ENCODE measurements at regions not wholly inside any gene's neighbourhood (a gene's known extent, or its start where the extent isn't known, plus 50 kb on each side); places are given as distances from the start of the nearest gene placed in this dataset.
"Not testable (repeated sequence)": the region's sequence is repeated elsewhere in the genome, so short reads cannot be mapped to it uniquely, and the experiment has no call there.

DNA sequence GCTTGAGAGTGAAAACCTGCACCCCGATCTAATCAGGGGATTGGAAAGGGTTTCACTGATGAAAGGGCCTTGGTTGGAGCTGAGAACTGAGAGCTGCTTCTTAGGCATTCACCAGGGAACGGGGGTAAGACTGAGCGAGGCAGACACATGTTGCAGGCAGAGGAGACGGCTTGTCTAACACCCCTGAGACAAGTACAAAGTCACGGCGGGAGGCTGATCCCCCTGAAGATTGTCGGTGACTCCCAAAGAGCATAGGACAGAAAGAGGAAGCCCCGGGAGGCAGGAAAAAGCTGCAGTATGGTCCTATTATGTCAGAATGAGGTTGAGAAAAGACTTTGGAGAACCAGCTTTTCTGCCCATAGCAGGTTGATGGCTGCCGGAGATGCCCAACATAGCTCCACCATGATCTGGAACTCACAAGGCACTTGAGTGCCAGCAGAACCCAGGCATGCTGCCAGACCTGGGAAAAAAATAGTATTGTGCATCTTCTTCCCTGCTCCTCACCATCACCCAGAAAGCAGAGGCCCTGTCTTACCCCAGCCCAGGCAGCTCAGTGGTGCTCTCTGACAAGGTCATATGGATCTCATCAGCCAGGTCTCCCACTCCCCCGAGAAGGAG, 463.9 kb upstream of the PROX1 start:
- no peak for DNase-seq (ENCODE audit: insufficient read length, low spot score)
- no peak for FAIRE-seq

GRCh38 chr1:213526306-213526705, 461.5 kb upstream of the PROX1 start:
- FAIRE-seq (no peak), DNase-seq (ENCODE audit: insufficient read length, low spot score) (no peak)

DNA sequence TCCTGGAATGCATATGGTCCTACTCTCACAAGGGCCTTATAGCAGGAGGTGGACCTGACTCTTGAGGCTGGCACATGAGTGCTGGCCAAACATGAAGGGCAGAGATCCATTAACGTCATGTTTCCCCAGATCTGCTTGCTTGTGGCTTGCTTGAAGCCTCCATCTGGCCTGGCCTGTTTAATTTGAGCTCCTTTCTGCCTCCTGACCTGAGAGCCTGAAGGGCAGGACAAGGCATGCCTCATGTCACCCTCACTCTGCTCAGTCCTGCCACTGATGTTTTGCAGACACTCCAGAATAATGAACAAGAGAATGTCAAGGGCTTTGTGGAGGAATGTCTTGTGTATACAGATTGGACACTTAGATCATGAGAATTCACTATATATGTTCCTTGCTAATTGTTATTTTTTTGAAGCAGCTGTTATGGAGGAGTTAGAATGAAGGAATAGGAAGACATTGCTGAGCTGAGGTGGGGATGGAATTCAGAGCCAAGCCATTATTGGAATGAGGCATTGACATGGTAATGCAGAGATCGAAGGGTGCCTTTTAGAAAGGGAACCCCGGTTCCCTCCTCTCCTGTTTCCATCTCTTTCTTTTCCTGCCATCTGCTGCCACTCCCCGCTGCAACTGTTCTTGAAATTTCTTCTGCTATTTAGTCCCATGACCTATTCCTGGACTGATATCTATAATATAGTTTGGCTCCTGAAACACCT, 457.0 kb upstream of the PROX1 start:
- DNase-seq (ENCODE audit: insufficient read length, low spot score): no peak
- no peak for FAIRE-seq

- DNase-seq (ENCODE audit: insufficient read length, low spot score) (no peak), FAIRE-seq (no peak)
Measured at GRCh38 chr1:213531369-213532310, 456.1 kb upstream of the PROX1 start.

DNA sequence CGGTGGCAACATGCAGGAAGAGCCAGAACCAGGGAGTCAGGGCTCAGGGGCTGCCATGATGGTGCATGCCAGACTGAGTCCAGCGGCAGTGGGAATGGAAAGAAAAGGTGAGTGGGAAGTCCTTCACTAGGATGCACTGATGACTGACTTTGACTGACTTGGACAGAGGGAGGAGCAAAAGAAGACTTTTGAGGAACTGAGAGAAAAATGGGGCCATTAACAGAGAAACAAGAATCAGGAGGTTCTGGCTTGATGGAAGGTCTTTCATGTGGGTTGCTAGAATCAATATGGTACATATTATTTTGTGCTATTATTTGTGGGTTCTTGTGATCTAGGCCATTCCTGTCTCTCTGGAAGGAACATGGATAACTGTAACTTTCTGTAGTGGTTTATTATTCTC, 454.6 kb upstream of the PROX1 start:
- DNase-seq (ENCODE audit: insufficient read length, low spot score) (no peak), FAIRE-seq (no peak)

DNA sequence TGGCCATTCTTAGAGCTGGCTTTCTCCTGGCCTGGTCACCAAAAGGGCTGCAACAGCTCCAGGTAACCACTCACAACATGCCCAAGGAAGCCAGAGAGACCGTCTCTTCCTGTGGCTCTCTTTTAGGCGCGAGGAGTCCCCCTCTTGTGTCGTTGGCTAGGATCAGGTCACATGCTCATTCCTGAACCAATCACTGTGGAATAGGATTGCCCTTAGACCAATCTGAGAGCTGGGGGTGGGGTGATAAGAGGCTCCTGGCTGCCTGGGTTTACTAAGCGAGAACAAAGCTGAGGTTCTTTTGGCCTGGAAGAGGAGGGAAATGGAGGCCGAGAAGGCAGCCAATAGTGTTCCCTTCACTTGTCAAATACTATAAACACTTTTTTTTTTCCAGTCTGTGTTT, 452.1 kb upstream of the PROX1 start:
- FAIRE-seq: no peak
- DNase-seq (ENCODE audit: insufficient read length, low spot score): no peak

DNA sequence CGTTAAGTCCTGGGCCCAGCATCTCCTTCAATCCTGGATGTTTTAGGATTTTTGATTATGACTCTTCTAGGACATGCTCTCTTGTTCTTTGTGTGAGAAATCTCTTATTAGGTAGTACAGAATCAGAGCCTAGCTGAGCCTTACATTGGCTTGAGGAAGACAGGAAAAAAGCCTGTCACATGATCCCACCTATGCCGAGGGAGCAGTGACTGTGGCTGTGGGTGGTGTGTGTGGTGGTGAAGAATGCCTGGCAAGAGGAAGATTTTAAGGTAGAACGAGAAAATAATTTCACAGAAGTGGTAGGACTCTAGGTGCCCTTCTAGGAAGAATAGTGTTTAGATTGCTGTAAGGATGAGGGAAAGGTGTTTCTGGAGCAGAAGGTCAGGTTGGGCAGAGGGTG, 449.5 kb upstream of the PROX1 start:
- FAIRE-seq (no peak), DNase-seq (ENCODE audit: insufficient read length, low spot score) (no peak)

- no peak for DNase-seq (ENCODE audit: insufficient read length, low spot score)
Measured at GRCh38 chr1:213539464-213539863, 448.3 kb upstream of the PROX1 start.

DNA sequence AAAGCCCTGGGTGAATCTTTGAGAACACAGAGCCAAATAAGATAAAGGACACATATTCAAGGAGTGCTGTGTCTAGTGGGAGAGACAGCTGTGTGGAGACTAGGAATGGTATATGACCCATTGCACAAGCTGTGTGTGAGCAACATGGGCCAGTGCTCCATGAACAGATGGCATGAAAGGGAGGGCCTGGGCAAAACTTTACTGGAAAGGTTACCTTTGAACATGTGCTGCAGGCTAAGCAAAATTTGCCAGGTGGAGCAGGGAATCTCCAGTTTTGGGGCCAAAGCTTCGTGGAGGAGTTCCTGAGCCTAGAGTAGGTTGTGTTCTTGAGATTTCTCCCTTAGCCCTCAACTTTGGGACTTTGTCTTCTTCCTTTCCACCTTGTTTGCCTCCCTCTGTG, 446.1 kb upstream of the PROX1 start:
- no peak for FAIRE-seq
- DNase-seq (ENCODE audit: insufficient read length, low spot score): no peak

More at GRCh38 chr1:213539464-213539863, 448.3 kb upstream of the PROX1 start:
- FAIRE-seq: no peak

- DNase-seq (ENCODE audit: insufficient read length, low spot score); FAIRE-seq: not testable (repeated sequence)
Measured at GRCh38 chr1:213545181-213545580, 442.6 kb upstream of the PROX1 start.

DNA sequence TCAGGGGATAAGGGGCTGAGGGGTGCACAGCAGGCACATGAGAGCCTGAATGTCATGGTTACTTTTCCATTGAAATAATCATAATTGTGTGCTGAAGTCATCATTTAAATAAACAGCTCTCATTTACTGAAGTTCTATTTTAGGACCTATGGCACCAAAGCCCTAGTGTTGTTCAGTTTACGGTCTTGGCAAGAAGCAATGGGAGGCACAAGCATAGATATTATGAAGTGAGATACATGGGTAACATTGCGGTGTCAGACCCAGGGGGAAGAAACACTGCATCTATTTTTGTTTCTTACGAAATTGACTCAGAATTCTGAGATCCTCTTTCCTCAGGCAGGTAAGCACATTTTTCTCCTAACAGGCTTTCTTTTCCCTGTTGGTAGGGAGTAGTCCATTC, 437.8 kb upstream of the PROX1 start:
- FAIRE-seq: no peak
- DNase-seq (ENCODE audit: insufficient read length, low spot score): no peak

DNA sequence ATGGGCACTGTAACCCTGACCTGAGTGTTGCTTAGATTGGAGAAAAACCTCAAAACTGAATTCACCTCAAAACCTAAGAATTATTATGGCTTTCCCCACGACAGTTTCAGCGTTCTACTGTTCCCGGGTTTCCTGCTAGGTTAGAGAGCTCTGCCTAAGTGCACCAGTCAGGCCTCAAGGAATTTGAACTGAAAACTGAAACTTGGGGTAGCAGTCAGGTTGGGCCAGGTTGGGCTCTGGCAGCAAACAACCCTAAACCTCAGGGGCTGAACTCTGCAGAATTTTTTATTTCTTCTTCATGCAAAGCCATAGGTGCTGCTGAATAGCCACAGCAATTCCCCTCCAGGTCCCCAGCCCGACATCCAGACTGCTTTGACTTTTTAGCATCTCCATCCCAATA, 437.0 kb upstream of the PROX1 start:
- no peak for FAIRE-seq

GRCh38 chr1:213552045-213552444, 435.7 kb upstream of the PROX1 start:
- no peak for FAIRE-seq

More for the DNA sequence above, 437.0 kb upstream of the PROX1 start:
- no peak for DNase-seq (ENCODE audit: insufficient read length, low spot score)

GRCh38 chr1:213560226-213560625, 427.5 kb upstream of the PROX1 start:
- DNase-seq (ENCODE audit: insufficient read length, low spot score) (no peak), FAIRE-seq (no peak)

More at GRCh38 chr1:213552045-213552444, 435.7 kb upstream of the PROX1 start:
- DNase-seq (ENCODE audit: insufficient read length, low spot score): no peak

DNA sequence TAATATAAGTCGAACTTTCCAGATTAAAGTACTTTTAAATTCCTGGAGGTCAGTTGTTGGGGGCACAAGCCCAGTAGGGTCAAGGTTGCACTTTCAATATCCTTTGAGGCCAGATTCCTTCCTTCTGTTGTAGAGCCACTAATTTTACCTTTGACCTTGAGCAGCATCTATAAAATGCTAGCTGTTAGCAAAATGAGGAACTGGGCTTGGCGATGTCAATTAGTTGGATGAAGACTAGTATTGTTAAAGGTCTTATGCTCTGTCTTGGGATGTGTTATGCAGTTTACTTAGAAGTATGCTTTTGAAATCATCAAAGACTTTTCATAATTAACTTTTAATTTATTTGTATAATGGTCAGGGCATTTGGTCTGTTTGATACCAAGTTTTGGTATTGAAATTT, 425.9 kb upstream of the PROX1 start:
- FAIRE-seq (no peak), DNase-seq (ENCODE audit: insufficient read length, low spot score) (no peak)

DNA sequence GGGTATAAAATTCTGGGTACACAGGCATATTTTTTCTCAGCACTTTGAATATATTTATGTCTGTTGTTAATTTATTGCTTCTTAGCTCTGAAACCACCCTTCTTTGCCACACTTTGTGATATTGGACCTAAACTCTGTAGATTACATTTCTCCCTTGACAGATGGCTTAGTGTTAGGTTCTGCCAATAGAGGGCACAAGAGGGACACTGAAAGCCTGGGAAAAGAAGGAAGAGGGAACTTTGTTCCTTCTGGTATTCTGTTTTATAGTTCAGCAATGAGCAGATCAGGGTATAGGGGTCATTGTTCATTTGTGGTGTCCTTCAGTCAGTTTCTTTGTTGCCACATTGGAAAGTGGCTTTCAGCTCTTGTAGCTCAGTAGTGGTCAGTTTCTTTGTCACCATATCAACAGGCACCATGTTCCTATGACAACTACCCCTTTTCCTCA, 423.5 kb upstream of the PROX1 start:
- DNase-seq (ENCODE audit: insufficient read length, low spot score) (no peak), FAIRE-seq (no peak)

DNA sequence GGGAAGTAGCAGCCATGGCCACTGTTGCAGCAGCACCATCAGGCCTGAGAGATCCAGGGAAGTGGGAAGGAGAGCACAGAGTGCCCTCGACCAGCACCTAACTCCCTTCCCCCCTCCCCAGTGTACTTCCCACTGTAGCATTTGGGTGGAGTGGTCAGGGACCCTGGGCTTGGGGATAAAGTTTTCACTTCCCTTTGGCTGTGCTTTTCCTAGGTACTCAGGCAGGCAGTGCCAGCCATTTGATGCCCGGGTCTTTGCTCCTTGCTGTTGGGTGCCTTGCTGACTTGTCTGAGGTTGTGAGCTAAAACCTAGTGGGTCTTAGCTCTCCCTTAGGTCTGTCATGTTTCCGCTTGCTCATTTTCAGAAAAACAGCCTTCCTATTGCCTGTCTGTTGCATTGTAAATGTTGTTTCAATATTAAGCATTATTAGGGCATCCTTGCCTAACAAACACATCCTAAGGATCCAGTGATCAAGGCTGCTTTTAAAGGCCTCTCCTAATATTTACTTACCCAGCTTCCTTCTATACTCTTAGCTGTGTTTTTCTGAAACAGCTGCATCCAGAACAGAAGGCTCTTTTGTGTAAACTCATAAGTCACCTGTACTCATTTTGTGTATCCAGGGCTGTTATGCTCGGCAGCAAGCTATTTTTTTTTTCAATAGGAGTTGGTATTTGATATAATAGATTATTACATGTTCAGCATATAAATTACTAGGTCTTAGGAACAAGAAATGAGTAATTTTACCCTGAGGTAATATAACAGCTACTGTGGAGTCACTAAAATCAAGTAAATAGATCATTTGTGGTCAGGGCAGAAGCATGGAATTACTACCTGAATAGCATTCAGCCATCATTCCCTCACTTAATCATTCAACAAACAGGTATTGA, 418.6 kb upstream of the PROX1 start:
- no peak for FAIRE-seq
- no peak for DNase-seq (ENCODE audit: insufficient read length, low spot score)

- FAIRE-seq: no peak
Measured at GRCh38 chr1:213569816-213570150, 418.0 kb upstream of the PROX1 start.

DNA sequence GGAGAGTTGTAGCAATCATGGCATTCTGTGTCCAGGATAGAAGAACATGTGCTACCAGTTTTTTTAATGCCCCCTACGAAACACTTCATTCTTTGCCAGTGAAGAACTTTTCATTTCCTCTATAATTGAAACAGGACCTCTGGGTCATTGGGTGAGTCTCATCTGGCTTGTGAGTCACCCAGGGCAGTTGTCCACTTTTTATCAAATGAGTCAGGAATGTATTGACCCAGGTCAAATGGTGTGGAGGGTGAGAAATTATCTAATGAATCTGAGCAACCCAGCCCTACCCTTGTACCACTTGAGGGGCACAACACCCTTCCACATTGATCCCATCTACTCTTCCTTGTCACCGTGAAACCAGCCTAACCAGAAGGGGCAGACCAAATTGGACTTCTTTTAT, 417.3 kb upstream of the PROX1 start:
- DNase-seq (ENCODE audit: insufficient read length, low spot score): no peak
- FAIRE-seq: no peak

More at GRCh38 chr1:213569816-213570150, 418.0 kb upstream of the PROX1 start:
- no peak for DNase-seq (ENCODE audit: insufficient read length, low spot score)

GRCh38 chr1:213571419-213571818, 416.4 kb upstream of the PROX1 start:
- DNase-seq (ENCODE audit: insufficient read length, low spot score) (no peak), FAIRE-seq (no peak)

Measured in HTR-8/SVneo (cell line).